ENCODE measurements at regions not wholly inside any gene's neighbourhood (a gene's known extent, or its start where the extent isn't known, plus 50 kb on each side); places are given as distances from the start of the nearest gene placed in this dataset.

GRCh38 chr4:36494016-36494415 lies 212.6 kb downstream of the DTHD1 start:
- DNase-seq, result no peak

DNA sequence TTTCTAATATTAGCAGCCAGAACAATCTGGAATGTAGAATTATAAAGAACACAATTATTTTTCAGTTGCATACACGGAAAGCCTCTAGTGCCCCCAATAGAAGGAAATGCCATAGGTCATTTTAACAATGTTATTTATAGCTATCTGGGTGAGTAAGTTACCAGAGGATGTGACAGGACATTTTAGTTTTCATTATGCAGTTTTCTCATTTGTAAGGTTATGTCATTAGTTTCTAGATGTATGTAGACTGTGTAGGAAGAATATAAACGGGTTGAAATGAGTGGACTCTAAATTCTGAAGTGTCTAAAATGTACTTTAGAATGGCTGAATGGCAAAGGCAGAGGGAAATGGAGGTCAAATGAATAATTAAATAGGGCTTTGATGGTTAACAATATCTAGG lies 213.3 kb downstream of the DTHD1 start:
- DNase-seq, result no peak

DNA sequence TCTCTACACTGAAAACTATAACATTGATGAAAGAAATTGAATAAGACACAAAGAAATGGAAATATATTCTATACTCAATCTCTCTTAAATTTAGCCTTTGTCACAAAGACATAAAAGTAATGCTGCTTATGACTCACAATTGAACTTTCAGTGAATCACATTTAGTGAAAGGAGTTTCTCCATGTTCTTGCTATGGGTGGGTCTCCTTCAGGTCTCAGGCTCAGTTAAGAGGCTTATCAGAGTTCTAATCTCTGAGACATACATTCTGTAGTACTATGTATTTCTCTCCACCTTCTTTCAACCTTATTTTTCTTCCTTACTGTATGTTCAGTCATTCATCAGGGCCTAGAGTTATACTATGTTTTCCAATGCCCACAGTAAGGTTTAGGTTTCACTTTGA lies 220.9 kb downstream of the DTHD1 start:
- no peak for DNase-seq

GRCh38 chr4:36508394-36508793 lies 227.0 kb downstream of the DTHD1 start:
- DNase-seq, result no peak

- DNase-seq, result no peak
These were observed 228.4 kb downstream of the DTHD1 start for GRCh38 chr4:36509845-36510244.

- DNase-seq, result no peak
These were observed 230.4 kb downstream of the DTHD1 start for GRCh38 chr4:36511785-36512184.

DNA sequence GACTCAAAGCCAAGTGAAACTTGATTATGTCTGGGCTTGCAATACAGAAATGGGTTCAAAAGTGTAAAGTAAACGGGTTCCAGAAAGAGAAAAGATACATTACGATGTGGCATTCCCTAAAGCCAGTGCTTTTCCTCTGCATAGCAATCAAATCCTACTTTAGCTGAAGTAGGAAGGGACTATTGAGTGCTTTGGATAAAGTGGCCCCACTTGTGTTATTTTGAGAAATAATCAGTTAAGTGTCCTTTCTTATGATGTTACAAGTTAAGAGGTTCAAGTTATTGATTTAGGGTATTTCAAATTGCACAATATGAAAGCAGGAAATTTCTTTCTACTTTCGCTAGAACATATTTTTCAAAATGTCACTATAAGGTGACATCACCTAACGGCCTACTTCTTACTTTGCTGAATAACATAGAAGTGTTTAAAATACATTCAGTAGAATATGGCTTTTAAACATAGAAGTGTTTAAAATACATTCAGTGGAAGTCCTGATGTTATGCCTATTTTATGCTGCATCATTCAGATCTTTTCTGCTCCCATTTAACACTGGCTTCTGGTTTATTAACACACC lies 235.2 kb downstream of the DTHD1 start:
- no peak for DNase-seq

DNA sequence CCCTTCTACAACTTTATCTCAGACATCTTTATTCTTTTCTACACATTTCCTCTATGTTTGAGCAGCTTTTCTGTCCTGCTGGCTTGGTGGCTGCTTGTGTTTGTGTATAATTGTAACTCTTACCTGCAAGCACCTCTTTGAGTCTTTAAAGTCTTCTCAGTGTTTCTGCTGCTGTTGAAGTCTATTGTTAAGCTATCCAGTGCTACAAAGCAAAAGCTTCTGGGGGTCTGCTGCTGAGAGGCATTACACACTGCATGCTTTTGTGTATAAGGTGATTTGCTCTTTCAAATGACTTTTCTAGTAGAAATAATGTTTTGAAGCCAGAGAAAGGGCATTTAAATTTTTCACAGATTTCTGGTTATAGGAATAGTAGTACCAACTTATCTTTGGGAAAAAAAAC lies 241.8 kb downstream of the DTHD1 start:
- DNase-seq, result no peak

DNA sequence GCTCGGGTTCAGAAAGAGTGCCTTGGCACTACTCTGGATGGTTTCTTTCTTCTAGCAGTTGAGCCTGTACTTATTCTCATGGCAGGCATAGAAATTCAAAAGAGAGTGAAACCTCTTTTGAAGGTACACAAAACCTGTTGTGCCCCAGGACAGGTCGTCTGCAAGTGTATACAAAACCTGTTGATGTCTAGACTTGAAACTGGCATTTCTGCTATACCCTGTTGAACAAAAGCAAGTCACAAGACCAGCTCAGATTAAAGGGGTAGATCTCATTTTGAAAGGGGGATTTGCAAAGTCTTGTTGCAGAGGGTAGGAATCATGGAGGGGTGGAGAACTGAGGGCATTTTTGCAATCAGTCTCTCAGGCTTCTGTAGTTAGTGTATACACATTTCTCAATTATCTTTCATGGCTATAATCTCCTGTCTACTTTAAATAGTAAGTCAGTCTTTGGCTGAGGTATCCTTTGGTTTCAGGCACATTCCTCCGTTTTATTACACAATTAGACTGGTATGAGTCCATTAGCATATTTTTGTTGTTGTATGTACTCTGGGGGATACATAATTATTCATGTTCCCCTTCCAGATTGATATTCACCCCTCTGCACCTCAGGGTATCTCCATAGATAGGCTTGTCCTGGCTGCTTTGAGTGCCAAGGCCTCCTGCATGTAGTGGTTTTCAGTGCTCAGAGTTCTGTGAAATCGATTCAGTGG lies 251.4 kb downstream of the DTHD1 start:
- DNase-seq, result no peak

GRCh38 chr4:36533944-36534343 lies 252.5 kb downstream of the DTHD1 start:
- no peak for DNase-seq

DNA sequence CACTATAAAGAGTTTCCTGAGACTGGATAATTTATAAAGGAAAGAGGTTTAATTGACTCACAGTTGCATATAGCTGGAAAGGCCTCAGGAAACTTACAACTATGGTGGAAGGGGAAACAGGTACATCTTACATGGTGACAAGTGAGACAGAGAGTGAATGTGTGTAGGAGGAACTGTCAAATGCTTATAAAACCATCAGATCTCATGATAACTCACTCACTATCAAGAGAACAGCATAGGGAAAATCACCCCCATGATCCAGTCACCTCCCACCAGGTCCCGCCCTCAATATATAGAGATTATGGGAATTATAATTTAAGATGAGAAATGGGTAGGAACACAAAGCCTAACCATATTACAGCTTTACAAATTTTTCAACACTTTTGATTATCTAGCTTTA lies 266.0 kb downstream of the DTHD1 start:
- no peak for DNase-seq

DNA sequence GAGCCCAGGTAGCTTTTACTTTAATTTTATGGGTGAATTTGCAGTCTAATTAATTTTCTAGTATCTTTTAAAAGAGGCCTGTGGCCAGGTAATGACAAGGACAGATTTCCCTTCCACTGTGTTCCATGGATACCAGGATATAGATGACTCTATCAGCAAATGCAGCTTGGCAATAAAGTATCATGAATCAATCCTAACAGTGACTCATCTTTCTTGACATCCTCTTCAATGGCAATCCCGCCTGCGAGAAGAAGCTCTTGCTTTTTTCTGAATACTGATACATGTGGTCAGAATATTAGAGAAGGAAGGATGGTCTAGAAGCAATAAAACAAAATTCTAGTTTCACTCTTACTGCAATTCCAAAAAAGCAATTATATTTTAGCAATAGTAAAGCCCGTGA lies 267.8 kb downstream of the DTHD1 start:
- no peak for DNase-seq

- DNase-seq, result no peak
These were observed 268.6 kb downstream of the DTHD1 start for GRCh38 chr4:36549992-36550391.

- peak; percentile 0 for DNase-seq
These were observed 270.3 kb downstream of the DTHD1 start for GRCh38 chr4:36551697-36552214.

DNA sequence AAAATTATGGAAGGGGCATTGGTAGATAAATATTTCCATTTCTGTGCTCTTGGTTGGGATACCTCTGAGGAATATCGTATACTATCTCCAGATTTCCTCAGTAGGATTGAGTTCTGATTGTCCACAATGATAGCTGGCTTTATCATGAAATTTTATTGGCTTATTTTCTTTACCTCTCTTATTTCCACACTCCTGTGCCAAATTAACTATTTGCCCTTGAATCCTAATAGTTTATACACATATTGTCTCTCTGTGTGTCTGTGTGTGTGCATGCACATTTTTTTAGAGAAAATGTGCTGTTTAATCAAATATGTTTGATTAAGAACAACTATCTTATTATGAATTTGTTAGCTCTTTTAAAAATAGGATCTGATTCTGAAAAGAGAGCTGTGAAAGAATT lies 271.6 kb downstream of the DTHD1 start:
- DNase-seq, result no peak

DNA sequence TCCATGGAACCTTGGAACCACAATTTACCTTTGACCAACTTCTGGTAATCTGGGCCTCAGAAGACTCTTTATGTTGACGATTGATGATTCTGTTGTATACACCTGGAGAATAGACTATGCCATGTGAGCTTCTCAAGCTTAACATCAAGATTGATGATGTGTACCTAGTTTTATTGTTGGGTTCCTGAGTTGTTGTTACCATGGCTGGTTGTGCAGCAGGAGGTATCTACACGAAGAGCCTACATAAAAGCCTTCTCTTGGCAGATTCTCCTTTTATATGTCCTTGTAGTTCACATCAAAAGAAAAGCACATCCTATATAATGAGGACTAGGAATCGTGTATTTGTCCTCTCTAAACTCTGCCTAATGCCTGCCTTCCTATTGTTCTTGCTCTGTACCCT lies 272.0 kb downstream of the DTHD1 start:
- DNase-seq, result no peak

DNA sequence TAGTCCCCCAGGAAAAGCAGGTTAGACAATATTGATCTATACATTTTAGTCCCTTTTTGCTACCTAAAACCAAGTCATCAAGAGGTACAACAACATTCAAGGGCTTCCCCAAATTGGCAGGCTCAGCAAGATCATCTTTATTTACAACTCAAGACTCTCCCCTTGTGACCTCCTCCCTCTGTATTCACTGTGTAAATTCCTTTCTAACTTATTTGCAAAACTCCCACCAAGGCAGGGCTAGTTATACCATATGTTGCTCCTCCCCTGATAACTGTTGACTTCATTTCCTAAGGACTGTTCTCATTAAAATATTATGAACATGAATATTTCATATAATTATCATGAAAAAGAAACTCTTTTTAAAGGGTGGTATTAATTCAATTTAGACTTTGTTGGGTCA lies 275.6 kb downstream of the DTHD1 start:
- DNase-seq, result no peak

DNA sequence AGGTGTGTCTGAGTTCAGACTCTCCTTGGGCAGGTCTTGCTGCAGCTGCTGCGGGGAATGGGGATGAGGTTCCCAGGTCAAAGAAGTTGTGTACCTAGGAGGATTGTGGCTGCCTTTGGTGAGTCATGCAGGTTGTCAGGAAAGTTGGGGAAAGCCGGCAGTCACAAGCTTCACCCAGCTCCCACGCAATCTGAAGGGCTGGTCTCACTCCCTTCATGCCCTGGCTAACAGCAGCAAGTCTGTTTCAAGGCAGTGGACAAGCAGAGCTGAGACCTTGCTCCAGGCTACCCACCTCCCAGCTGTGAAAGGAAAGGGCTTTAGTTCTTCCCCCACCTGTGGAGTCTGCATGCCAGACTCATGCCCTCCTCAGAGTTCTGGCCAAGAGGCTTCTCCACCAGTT lies 287.2 kb downstream of the DTHD1 start:
- DNase-seq, result no peak

DNA sequence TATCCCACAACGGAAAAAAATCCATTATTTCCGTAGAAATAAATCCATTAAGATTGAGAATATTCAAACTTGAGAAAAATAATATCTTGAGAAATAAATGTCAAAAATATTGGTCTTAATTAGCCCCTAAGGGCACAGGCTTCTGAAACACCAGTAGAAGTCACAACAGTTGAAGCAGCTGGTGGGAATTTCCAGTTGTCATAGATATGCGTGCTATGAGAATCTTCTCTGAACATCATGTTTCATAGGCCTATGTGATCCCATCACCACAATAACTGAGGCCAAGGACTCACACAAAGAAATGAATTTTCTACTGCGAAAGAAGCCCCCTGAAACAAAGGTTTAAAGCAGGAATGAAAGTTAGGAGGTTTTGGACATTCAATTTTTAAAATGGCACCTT lies 292.0 kb downstream of the DTHD1 start:
- DNase-seq, result no peak

GRCh38 chr4:36574816-36575215 lies 293.4 kb downstream of the DTHD1 start:
- DNase-seq, result no peak

DNA sequence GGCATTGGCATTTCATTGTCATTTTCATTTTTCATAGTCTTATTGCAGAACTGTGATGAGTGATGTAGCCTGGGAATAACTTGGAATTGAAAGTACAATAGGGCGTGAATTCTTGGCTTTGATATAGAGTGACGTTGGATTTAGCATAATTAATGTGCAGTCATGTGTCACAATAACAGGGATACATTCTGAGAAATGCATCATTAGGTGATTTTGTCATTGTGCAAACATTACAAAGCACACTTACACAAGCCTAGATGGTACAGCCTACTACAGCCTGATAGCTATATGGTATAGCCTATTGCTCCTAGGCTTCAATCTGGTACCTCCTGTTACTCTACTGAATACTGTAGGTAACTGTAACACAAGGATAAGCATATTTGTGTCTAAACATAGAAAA lies 300.8 kb downstream of the DTHD1 start:
- DNase-seq, result no peak

DNA sequence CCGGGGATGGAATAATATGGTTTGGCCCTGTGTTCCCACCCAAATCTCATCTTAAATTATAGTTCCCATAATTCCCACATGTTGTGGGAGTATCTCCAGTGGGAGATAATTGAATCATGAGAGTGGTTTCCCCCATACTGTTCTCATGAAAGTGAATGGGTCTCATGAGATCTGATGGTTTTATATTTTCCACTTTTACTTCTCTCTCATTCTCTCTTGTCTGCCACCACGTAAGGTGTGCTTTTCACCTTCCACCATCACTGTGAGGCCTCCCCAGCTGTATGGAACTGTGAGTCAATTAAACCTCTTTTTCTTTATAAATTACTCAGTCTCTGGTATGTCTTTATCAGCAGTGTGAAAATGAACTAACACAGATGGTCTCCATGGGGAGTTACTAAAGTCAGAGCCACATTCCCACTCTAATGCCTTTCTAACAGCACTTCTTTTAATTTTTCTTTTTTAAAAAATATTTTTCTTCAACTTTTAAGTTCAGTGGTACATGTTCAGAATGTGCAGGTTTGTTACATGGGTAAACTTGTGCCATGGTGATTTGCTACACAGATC lies 306.6 kb downstream of the DTHD1 start:
- DNase-seq, result no peak

GRCh38 chr4:36590343-36590742 lies 308.9 kb downstream of the DTHD1 start:
- no peak for DNase-seq

GRCh38 chr4:36601864-36602495 lies 320.6 kb downstream of the DTHD1 start:
- no peak for DNase-seq
